ENCODE measurements at regions not wholly inside any gene's neighbourhood (a gene's known extent, or its start where the extent isn't known, plus 50 kb on each side); places are given as distances from the start of the nearest gene placed in this dataset.

DNA sequence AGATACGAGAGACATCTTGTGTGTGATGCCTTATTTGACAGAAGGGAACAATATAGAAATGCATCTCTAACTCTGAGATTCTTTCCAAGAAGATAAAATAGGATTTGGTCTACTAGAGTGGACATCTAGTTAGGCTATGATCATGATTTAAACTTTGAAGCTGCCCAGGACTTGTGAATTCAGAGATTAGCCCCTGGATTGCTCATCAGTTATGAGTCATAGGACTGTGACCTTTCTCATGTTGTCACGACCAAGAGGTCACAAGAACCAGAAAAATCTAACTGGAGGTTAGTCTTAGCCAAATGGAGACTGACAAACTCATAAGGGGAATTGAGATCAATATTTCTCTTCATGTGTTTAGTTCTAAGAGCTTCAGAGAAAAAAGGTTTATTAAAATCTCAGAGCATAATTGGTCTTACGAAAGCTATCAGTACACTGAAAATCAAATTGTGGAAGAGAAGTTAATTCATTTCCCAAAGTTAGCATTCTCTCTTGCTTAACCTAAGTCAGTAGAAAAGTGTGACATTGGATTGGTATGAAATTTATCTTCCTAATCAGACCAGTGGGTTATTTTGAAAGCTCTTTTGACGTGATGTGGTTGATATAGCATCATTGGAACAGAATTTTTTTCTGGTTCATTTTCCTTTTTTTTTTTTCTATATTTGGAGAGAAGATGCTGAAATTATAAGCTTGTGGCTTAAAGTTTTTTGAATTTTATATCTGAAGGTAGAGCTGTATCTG, 245.7 kb downstream of the RNF144B start:
- H3K9me2 ChIP-seq (replicated peaks; ENCODE audit: insufficient read depth, low read length) = no peaks in the 10 kb centered on the region
- TF ChIP-seq, protein P1, sequence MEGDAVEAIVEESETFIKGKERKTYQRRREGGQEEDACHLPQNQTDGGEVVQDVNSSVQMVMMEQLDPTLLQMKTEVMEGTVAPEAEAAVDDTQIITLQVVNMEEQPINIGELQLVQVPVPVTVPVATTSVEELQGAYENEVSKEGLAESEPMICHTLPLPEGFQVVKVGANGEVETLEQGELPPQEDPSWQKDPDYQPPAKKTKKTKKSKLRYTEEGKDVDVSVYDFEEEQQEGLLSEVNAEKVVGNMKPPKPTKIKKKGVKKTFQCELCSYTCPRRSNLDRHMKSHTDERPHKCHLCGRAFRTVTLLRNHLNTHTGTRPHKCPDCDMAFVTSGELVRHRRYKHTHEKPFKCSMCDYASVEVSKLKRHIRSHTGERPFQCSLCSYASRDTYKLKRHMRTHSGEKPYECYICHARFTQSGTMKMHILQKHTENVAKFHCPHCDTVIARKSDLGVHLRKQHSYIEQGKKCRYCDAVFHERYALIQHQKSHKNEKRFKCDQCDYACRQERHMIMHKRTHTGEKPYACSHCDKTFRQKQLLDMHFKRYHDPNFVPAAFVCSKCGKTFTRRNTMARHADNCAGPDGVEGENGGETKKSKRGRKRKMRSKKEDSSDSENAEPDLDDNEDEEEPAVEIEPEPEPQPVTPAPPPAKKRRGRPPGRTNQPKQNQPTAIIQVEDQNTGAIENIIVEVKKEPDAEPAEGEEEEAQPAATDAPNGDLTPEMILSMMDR (IDR thresholded peaks at IDR 0.05; ENCODE audit: insufficient read depth, low read length, poor library complexity, severe bottlenecking) = no peak
- TF ChIP-seq EZH2phosphoT487 (conservative IDR thresholded peaks at IDR 0.05; ENCODE audit: low read length) = no peak
- H4K20me1 ChIP-seq (ENCODE audit: low read depth, low read length) = no peaks in the 10 kb centered on the region
- H3K4me3 ChIP-seq (ENCODE audit: insufficient read depth, low read length, poor library complexity, severe bottlenecking) = no peak overlapping the region
- H3K27ac ChIP-seq (ENCODE audit: low read depth, low read length) = no peak overlapping the region
- H3K27me3 ChIP-seq (ENCODE audit: low read length) = no peaks in the 10 kb centered on the region
- H3K79me2 ChIP-seq (ENCODE audit: insufficient read depth, low read length) = no peaks in the 10 kb centered on the region
- no peaks in the 10 kb centered on the region for H3K36me3 ChIP-seq (ENCODE audit: low read length)
- H2AFZ ChIP-seq (ENCODE audit: low read depth, low read length, severe bottlenecking) = no peak overlapping the region
- H3K9me3 ChIP-seq (ENCODE audit: insufficient read depth, low read length) = no peaks in the 10 kb centered on the region
- H3K9ac ChIP-seq (ENCODE audit: low read length) = no peak overlapping the region
- H3K4me2 ChIP-seq (ENCODE audit: low read depth, low read length, poor library complexity, severe bottlenecking) = no peak overlapping the region
- H3F3A ChIP-seq (ENCODE audit: insufficient read depth) = no peaks in the 10 kb centered on the region

DNA sequence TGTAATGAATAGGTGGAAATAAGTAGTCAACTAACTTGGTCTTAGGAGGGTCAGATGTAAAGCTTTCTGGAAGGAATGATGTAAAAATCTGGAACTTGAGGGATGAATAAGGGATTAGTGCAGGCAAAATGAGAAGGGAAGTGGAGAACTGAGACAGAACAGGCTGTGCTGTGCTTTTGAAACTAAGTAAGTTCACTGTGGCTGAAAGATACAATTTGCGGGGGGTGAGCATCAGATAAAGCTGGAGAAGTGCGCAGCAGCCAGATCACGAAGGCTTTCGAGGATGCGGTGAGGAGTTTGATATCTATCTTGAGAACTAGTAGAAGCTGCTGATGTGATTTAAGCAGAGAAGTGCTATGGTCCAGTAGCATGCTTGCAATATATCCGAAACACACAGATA, 247.8 kb downstream of the RNF144B start:
- Histone ChIP-seq H3K4me3 (ENCODE audit: insufficient read depth, low read length, poor library complexity, severe bottlenecking) (no peak overlapping the region), H3K27me3 (ENCODE audit: low read length) (no peaks in the 10 kb centered on the region), H3F3A (ENCODE audit: insufficient read depth) (no peaks in the 10 kb centered on the region), H4K20me1 (ENCODE audit: low read depth, low read length) (no peaks in the 10 kb centered on the region), H2AFZ (ENCODE audit: low read depth, low read length, severe bottlenecking) (no peak overlapping the region), H3K4me2 (ENCODE audit: low read depth, low read length, poor library complexity, severe bottlenecking) (no peak overlapping the region), H3K27ac (ENCODE audit: low read depth, low read length) (no peak overlapping the region), H3K9me3 (ENCODE audit: insufficient read depth, low read length) (no peaks in the 10 kb centered on the region), H3K9me2 (replicated peaks; ENCODE audit: insufficient read depth, low read length) (no peaks in the 10 kb centered on the region), H3K79me2 (ENCODE audit: insufficient read depth, low read length) (no peaks in the 10 kb centered on the region), H3K36me3 (ENCODE audit: low read length) (no peaks in the 10 kb centered on the region), H3K9ac (ENCODE audit: low read length) (no peak overlapping the region)
- TF ChIP-seq EZH2phosphoT487 (conservative IDR thresholded peaks at IDR 0.05; ENCODE audit: low read length) = no peak
- TF ChIP-seq, protein P1 (IDR thresholded peaks at IDR 0.05; ENCODE audit: insufficient read depth, low read length, poor library complexity, severe bottlenecking) = no peak

DNA sequence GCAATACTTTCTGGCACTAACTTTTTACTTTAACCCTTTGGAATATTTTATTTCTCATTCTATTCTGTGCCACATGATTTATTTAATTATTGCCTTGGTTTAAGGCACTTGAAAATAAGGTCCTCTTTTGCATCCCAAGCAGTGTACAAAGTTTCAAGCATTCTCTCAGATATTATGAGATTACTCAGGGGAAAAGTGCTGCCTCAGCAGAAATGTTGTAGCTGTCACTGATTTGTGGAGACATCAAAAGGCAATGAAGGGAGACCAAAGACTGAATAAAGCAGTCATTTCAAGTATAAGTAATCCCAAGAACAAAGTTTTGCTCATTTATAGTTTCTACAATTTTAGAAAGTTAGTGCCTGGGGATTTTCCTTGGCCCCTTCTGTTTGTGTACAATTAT, 253.0 kb downstream of the RNF144B start:
- TF ChIP-seq EZH2phosphoT487 (conservative IDR thresholded peaks at IDR 0.05; ENCODE audit: low read length) = no peak
- TF ChIP-seq, protein P1 (IDR thresholded peaks at IDR 0.05; ENCODE audit: insufficient read depth, low read length, poor library complexity, severe bottlenecking) = no peak
- no peaks in the 10 kb centered on the region for H3K36me3 ChIP-seq (ENCODE audit: low read length)

More for the DNA sequence above, 253.0 kb downstream of the RNF144B start:
- no peaks in the 10 kb centered on the region for H3K9me3 ChIP-seq (ENCODE audit: insufficient read depth, low read length)
- no peak overlapping the region for H3K4me2 ChIP-seq (ENCODE audit: low read depth, low read length, poor library complexity, severe bottlenecking)
- H3K9ac ChIP-seq (ENCODE audit: low read length) = no peak overlapping the region
- H3K27me3 ChIP-seq (ENCODE audit: low read length) = 0 out of 2 replicates have a peak, but pooled peaks cover 3% of the 10 kb centered on the region
- no peak overlapping the region for H2AFZ ChIP-seq (ENCODE audit: low read depth, low read length, severe bottlenecking)
- no peaks in the 10 kb centered on the region for H3K9me2 ChIP-seq (replicated peaks; ENCODE audit: insufficient read depth, low read length)
- no peaks in the 10 kb centered on the region for H4K20me1 ChIP-seq (ENCODE audit: low read depth, low read length)
- no peaks in the 10 kb centered on the region for H3F3A ChIP-seq (ENCODE audit: insufficient read depth)
- H3K4me3 ChIP-seq (ENCODE audit: insufficient read depth, low read length, poor library complexity, severe bottlenecking) = no peak overlapping the region
- no peaks in the 10 kb centered on the region for H3K79me2 ChIP-seq (ENCODE audit: insufficient read depth, low read length)
- H3K27ac ChIP-seq (ENCODE audit: low read depth, low read length) = no peak overlapping the region
